Liver (tissue), 8 donors: ENCODE measurements at regions not wholly inside any gene's neighbourhood (a gene's known extent, or its start where the extent isn't known, plus 50 kb on each side); places are given as distances from the start of the nearest gene placed in this dataset.

Experiments
- DNase-seq: peaks from one replicate; pipeline ENCODE4 v3.0.0-alpha.2; 2017; ENCODE audit warnings: low spot score
- H3K27ac ChIP-seq, 2 donors: one replicate each; pipeline ENCODE4 v1.7.0; 2013; ENCODE audit warnings: inconsistent platforms in 2 of 2, low read length in 2 of 2, control low read depth in 1 of 2, low read depth in 1 of 2, mild to moderate bottlenecking in 1 of 2
- H3K27me3 ChIP-seq, 4 donors: one replicate each; pipeline versions ENCODE4 v1.6.1 to v1.7.0; 2013; ENCODE audit warnings: low read length in 3 of 4, inconsistent platforms in 1 of 4, mild to moderate bottlenecking in 1 of 4, moderate library complexity in 1 of 4; ENCODE audit not compliant: control insufficient read depth in 4 of 4, insufficient read depth in 4 of 4
- H3K36me3 ChIP-seq, 4 donors: one replicate each; pipeline versions ENCODE4 v1.6.1 to v1.7.0; 2013; ENCODE audit warnings: low read length in 3 of 4, mild to moderate bottlenecking in 3 of 4, low read depth in 1 of 4, moderate library complexity in 1 of 4; ENCODE audit not compliant: control insufficient read depth in 4 of 4, insufficient read depth in 3 of 4
- H3K4me1 ChIP-seq, 4 donors: one replicate each; pipeline versions ENCODE4 v1.6.1 to v1.7.0; 2013; ENCODE audit warnings: low read length in 3 of 4, mild to moderate bottlenecking in 3 of 4, moderate library complexity in 1 of 4; ENCODE audit not compliant: control insufficient read depth in 4 of 4, insufficient read depth in 4 of 4
- H3K4me3 ChIP-seq, 3 donors: one replicate each; pipeline versions ENCODE4 v1.6.1 to v1.7.0; 2013; ENCODE audit warnings: low read length in 3 of 3, control low read depth in 1 of 3, low read depth in 1 of 3, mild to moderate bottlenecking in 1 of 3
- H3K9ac ChIP-seq, 2 donors: one replicate each; pipeline ENCODE4 v1.7.0; 2013; ENCODE audit warnings: low read length in 2 of 2, mild to moderate bottlenecking in 2 of 2, moderate library complexity in 2 of 2, control low read depth in 1 of 2, low read depth in 1 of 2
- H3K9me3 ChIP-seq, 4 donors: one replicate each; pipeline versions ENCODE4 v1.6.1 to v1.7.0; 2013; ENCODE audit warnings: low read length in 3 of 4; ENCODE audit not compliant: control insufficient read depth in 4 of 4
- EGR1 ChIP-seq, 2 donors: IDR thresholded peaks; 2 replicates each; pipeline ENCODE4 v1.6.1; 2016 to 2018; ENCODE audit warnings: antibody characterized with exemption in 2 of 2, low read depth in 2 of 2
- FOXA1 ChIP-seq: IDR thresholded peaks from 2 replicates; pipeline ENCODE4 v1.6.1; 2016; ENCODE audit warnings: antibody characterized with exemption
- FOXA2 ChIP-seq: IDR thresholded peaks from 2 replicates; pipeline ENCODE4 v1.6.1; 2016; ENCODE audit warnings: antibody characterized with exemption
- GABPA ChIP-seq, 2 donors: IDR thresholded peaks in 1 of 2; conservative IDR thresholded peaks in 1 of 2; 2 replicates each; pipeline ENCODE4 v1.6.1; 2016; ENCODE audit warnings: antibody characterized with exemption in 2 of 2, mild to moderate bottlenecking in 1 of 2, moderate library complexity in 1 of 2
- HNF4A ChIP-seq, 2 donors: conservative IDR thresholded peaks; 2 replicates each; pipeline ENCODE4 v1.6.1; 2016; ENCODE audit warnings: antibody characterized with exemption in 2 of 2, mild to moderate bottlenecking in 2 of 2
- JUND ChIP-seq, 2 donors: IDR thresholded peaks; 2 replicates each; pipeline ENCODE4 v1.6.1; 2016; ENCODE audit warnings: antibody characterized with exemption in 2 of 2
- NR2F2 ChIP-seq: IDR thresholded peaks from 2 replicates; pipeline ENCODE4 v1.6.1; 2016; ENCODE audit warnings: antibody characterized with exemption
- RAD21 ChIP-seq, 2 donors: IDR thresholded peaks; 2 replicates each; pipeline ENCODE4 v1.6.1; 2016; ENCODE audit warnings: antibody characterized with exemption in 2 of 2, mild to moderate bottlenecking in 2 of 2
- TAF1 ChIP-seq: conservative IDR thresholded peaks from 2 replicates; pipeline ENCODE4 v1.6.1; 2016; ENCODE audit warnings: antibody characterized with exemption, mild to moderate bottlenecking
- WGBS: extraction: QIAGEN DNeasy Blood & Tissue Kit; methylation state at CpG from one replicate; pipeline ENCODE4 v1.1.7; 2013; 5-methylcytosine and 5-hydroxymethylcytosine counted together
- TF ChIP-seq, protein P1 (sequence below): fragments of 150-350 bp; IDR thresholded peaks from 2 replicates; pipeline ENCODE4 v1.5.1; 2017; ENCODE audit warnings: improper control_type of control experiment, low read depth, low read length; ENCODE audit not compliant: missing input control
- TF ChIP-seq, protein P2 (sequence below): IDR thresholded peaks from 2 replicates; pipeline ENCODE4 v1.6.1; 2016; ENCODE audit warnings: antibody characterized with exemption, mild to moderate bottlenecking
- TF ChIP-seq, protein P3 (sequence below): IDR thresholded peaks from 2 replicates; pipeline ENCODE4 v1.6.1; 2016; ENCODE audit warnings: antibody characterized with exemption
- TF ChIP-seq, protein P4 (sequence below): IDR thresholded peaks from 2 replicates; pipeline ENCODE4 v1.6.1; 2016; ENCODE audit warnings: antibody characterized with exemption
- donor health status: healthy.
- donor health status: healthy.
- donor health status: healthy.
- donor health status: healthy.
- donor health status: healthy.

DNA sequence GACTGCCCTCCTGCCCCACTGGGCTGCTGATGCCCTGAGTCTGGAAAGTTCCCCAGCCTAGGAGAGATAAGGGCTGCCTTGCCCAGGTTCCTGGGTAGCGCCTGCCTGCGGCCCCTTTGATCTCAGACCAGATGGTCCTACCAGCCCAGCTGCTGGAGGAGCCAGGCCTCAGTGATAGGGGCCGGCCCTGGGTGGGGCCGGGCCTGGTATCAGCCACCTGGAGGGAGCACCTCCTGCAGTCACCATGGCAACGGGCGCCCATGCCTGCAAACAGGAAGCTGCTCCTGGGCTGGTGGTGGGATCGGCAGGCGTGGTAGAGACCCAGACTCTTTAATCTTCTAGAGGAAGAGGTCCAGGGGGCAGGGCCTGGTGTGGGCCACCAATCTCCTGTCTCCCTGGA is 119.7 kb upstream of the WNT4 start (continued):
- no peak for TF ChIP-seq FOXA2

DNA sequence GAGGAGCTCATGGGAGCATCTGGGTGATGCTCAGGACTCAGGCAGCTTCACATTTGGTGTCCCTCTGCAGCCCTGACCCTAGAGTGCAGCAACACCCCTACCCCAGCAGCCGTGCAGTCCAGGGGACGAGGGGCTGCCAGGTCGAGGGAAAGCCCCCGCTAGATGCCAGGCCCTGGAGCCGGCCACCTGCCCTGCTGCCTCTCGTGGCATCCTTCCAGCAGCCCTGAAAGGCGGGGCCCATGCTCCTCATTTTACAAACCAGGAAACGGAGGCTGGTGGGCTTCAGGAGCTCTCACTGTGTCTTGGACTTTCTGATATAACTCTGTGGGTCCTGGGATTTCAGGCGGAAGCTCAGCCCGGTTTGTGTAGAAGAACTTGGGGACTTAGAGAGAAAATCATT is 120.5 kb upstream of the WNT4 start:
- H3K27me3 ChIP-seq: peaks cover 0 to 16% (median 6%) of the 10 kb centered on the region in 4 donors
- WGBS: 73% methylated on average over 10 of the region's 10 CpGs
- no peaks in the 10 kb centered on the region for H3K9me3 ChIP-seq
- no peak overlapping the region for H3K4me3 ChIP-seq
- H3K9ac ChIP-seq: no peak overlapping the region
- DNase-seq: no peak
- H3K27ac ChIP-seq: no peak overlapping the region
- H3K36me3 ChIP-seq: no peaks in the 10 kb centered on the region
- H3K4me1 ChIP-seq: peaks cover 2 to 22% (median 11%) of the 10 kb centered on the region in 4 donors
- TF ChIP-seq, protein P1, sequence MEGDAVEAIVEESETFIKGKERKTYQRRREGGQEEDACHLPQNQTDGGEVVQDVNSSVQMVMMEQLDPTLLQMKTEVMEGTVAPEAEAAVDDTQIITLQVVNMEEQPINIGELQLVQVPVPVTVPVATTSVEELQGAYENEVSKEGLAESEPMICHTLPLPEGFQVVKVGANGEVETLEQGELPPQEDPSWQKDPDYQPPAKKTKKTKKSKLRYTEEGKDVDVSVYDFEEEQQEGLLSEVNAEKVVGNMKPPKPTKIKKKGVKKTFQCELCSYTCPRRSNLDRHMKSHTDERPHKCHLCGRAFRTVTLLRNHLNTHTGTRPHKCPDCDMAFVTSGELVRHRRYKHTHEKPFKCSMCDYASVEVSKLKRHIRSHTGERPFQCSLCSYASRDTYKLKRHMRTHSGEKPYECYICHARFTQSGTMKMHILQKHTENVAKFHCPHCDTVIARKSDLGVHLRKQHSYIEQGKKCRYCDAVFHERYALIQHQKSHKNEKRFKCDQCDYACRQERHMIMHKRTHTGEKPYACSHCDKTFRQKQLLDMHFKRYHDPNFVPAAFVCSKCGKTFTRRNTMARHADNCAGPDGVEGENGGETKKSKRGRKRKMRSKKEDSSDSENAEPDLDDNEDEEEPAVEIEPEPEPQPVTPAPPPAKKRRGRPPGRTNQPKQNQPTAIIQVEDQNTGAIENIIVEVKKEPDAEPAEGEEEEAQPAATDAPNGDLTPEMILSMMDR: no peak
- no peak for TF ChIP-seq FOXA2

DNA sequence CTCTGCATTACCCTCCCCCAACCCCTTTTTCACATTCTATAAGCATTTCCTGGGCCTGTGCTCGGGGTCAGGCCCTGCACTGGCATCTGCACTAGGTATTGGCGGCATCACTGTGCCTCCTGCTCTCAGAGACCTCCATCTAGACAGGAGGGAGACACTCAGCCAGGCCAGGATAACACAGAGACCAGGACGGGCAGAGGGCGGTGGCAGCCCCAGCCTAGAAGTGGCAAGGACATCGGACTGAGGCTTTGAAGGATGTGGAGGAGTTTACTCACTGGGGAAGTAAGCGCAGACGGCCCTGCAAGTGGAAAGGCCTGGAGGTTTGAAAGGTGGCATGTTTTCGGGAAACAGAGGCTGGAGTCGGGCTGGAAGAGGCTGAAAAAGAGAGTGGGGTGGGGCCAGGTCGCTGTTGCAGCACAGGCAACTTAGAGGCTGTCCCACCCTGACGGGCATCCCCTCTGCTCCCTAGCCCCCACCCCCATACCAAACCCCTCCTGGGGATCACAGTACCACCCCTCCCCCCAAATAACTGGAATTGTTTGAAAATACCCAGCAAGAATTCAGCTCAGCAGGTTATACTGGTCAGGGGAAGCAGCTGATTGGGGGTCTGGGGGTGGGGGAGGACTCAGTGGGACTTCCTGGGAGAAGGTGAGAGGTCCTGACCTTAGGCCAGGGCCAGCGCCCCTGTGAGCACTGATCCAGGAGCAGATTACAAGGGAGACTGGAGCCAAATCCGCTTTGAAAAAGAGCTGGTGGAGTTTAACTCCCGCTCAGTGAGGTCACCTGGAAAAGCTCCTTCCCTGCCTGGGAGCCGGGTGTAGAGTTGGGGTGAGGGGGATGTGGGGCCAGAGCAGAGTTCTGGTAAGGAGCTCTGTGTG is 121.8 kb upstream of the WNT4 start:
- 51% methylated on average over 15 of the region's 15 CpGs for WGBS
- Histone ChIP-seq H3K9me3 (no peaks in the 10 kb centered on the region), H3K4me1 (peaks cover under 1 to 8% (median 6%) of the 10 kb centered on the region in 4 donors), H3K27me3 (peaks cover 3 to 11% (median 6%) of the 10 kb centered on the region in 4 donors), H3K4me3 (no peak overlapping the region), H3K27ac (no peak overlapping the region), H3K36me3 (no peaks in the 10 kb centered on the region), H3K9ac (no peak overlapping the region)
- TF ChIP-seq HNF4A (conservative IDR thresholded peaks at IDR 0.05): no peak
- no peak for TF ChIP-seq FOXA2
- no peak for TF ChIP-seq FOXA1
- TF ChIP-seq, protein P2, sequence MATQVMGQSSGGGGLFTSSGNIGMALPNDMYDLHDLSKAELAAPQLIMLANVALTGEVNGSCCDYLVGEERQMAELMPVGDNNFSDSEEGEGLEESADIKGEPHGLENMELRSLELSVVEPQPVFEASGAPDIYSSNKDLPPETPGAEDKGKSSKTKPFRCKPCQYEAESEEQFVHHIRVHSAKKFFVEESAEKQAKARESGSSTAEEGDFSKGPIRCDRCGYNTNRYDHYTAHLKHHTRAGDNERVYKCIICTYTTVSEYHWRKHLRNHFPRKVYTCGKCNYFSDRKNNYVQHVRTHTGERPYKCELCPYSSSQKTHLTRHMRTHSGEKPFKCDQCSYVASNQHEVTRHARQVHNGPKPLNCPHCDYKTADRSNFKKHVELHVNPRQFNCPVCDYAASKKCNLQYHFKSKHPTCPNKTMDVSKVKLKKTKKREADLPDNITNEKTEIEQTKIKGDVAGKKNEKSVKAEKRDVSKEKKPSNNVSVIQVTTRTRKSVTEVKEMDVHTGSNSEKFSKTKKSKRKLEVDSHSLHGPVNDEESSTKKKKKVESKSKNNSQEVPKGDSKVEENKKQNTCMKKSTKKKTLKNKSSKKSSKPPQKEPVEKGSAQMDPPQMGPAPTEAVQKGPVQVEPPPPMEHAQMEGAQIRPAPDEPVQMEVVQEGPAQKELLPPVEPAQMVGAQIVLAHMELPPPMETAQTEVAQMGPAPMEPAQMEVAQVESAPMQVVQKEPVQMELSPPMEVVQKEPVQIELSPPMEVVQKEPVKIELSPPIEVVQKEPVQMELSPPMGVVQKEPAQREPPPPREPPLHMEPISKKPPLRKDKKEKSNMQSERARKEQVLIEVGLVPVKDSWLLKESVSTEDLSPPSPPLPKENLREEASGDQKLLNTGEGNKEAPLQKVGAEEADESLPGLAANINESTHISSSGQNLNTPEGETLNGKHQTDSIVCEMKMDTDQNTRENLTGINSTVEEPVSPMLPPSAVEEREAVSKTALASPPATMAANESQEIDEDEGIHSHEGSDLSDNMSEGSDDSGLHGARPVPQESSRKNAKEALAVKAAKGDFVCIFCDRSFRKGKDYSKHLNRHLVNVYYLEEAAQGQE: no peak
- no peak for TF ChIP-seq EGR1 (IDR thresholded peaks at IDR 0.05; ENCODE audit: low read depth in 2 of 2)
- TF ChIP-seq, protein P3, sequence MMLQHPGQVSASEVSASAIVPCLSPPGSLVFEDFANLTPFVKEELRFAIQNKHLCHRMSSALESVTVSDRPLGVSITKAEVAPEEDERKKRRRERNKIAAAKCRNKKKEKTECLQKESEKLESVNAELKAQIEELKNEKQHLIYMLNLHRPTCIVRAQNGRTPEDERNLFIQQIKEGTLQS: no peak
- TF ChIP-seq TAF1: no peak
- TF ChIP-seq RAD21 (IDR thresholded peaks at IDR 0.05): no peak
- TF ChIP-seq, protein P4, sequence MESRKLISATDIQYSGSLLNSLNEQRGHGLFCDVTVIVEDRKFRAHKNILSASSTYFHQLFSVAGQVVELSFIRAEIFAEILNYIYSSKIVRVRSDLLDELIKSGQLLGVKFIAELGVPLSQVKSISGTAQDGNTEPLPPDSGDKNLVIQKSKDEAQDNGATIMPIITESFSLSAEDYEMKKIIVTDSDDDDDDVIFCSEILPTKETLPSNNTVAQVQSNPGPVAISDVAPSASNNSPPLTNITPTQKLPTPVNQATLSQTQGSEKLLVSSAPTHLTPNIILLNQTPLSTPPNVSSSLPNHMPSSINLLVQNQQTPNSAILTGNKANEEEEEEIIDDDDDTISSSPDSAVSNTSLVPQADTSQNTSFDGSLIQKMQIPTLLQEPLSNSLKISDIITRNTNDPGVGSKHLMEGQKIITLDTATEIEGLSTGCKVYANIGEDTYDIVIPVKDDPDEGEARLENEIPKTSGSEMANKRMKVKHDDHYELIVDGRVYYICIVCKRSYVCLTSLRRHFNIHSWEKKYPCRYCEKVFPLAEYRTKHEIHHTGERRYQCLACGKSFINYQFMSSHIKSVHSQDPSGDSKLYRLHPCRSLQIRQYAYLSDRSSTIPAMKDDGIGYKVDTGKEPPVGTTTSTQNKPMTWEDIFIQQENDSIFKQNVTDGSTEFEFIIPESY: no peak
- TF ChIP-seq GABPA (IDR thresholded peaks at IDR 0.05 in 1 of 2, conservative IDR thresholded peaks at IDR 0.05 in 1 of 2): no peak
- TF ChIP-seq NR2F2: no peak
- no peak for TF ChIP-seq JUND (IDR thresholded peaks at IDR 0.05)
- DNase-seq: no peak
